Activated T-helper 1 cell treated with anti-CD3 and anti-CD28 coated beads, Interleukin-2, amount 50 U/mL, for 16 hours (primary cell): ENCODE measurements at regions not wholly inside any gene's neighbourhood (a gene's known extent, or its start where the extent isn't known, plus 50 kb on each side); places are given as distances from the start of the nearest gene placed in this dataset.
"Not testable (repeated sequence)": the region's sequence is repeated elsewhere in the genome, so short reads cannot be mapped to it uniquely, and the experiment has no call there.

ENCODE experiments used
- DNase-seq, 2 donors: peaks; one replicate each; pipeline ENCODE4 v3.0.0-alpha.2; 2020; ENCODE audit warnings: low read depth in 1 of 2, low spot score in 1 of 2

DNA sequence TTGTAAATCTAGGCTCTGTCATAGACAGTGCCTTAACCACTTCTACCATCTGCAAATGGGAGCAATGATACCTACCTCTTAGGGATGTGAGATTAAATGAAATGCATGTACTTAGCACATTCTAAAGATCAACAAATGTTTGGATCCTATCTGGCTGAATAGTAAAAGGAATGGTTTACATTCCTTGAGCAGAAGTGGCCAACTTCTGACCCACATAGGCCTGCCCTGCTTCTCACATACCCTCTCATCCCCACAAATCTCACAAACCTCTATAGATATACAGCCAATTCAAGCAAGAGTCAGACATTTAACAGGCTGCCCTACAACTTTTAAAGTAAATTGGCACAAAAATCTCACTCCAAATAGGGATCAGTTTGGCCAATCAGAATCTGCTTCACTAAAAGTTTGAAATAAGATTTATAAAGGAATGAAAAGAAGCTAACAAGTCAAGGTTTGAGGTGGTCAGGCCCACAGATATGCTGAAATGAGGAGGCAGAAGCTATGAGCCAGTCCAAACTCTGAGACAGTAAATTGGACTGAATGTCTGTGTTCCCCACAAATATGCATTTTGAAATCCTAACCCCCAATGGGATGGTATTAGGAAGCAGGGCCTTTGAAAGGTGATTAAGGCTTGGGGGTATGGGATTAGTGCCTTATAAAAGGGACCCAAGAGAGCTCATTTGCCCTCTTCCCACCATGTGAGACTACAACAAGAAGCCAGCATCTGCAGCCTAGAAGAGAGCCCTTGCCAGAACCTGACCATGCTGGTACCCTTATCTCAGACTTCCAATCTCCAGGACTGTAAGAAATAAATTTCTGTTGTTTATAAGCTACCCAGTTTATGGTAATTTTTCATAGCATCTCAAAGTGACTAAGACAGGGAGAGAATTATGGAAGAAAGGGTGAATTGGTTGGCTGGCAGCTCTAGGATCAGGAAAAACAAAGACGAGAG is 227.8 kb upstream of the RBMS1 start:
- DNase-seq = no peak

DNA sequence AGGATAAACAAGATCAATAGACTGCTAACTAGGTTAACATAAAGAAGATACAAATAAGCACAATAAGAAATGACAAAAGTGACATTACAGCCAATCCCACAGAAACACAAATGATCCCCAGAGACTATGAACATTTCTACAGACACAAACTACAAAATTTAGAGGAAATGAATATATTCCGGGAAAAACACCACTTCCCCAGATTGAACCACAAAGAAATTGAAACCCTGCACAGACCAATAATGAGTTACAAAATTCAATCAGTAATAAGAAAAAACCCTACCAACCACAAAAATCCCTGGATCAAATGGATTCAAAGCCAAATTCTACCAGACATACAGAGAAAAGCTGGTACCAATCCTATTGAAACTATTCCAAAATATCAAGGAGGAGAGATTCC is 232.4 kb upstream of the RBMS1 start:
- no peak for DNase-seq

DNA sequence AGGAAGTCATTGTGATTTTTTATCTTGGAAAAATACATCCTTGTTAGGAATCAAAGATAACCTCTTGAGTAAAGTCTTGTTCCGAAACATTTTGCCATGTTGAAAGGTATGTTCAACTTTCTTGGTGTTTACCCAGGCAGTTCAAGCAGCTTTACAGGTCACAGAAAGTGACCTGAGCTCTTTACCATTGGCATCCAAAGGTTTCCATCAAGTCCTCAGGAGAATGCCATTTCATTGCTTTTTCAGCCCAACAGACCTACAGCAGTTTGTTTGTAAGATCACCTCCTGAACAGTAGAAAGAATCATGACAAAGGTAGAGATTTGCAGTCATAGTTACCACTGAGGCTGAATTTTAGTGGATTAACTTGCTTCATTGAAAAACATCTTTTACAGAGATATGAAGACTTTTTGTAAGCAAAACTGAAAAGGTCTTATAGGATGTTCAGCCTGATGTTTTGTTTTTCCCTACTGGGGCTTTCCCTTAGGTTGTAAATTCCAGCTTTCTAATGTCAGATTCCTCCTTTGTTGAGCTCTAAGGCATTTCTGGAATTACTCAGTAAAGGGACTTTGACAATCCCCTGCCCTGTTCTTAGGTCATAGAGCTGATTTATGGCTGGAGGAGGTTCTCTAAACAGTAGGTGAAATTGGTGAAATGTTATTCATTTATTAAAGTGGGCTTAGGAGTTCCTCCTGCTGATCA is 236.8 kb upstream of the RBMS1 start:
- DNase-seq = no peak

DNA sequence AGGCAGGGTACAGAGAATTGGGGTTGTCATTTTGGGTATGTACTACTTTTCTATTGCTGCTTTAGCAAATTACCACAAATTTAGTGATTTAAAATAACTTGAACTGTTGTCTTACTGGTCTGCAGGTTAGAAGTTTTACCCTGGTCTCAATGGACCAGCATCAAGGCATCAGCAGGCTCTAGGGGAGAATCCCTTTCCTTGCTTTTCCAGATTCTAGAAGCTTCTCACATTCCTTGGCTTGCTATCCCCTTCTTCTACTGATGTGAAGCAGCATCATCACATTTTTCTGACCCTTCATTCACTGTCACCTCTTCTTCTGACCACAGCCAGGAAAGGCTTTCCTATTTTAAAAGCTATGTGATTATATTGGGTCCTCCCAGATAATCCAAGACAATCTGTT is 237.8 kb upstream of the RBMS1 start:
- DNase-seq = no peak

DNA sequence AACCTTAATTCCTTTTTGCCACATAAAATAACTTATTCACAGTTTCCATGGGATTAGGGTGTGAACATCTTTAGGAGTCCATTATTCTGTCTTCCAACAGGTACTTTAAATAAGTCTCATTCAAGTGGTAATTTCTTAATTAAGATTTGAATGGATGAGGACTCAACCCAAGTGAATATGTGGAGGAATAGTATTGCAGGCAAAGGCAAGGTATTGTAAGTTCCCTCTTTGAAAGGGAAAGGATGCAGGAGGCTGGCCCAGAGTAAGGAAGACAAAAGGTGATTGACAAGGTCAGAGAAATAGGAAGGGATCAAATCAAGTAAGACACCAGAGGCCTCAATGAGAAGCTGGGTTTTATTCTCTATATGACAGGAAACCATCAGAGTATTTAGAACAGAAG is 238.2 kb upstream of the RBMS1 start:
- DNase-seq = no peak

DNA sequence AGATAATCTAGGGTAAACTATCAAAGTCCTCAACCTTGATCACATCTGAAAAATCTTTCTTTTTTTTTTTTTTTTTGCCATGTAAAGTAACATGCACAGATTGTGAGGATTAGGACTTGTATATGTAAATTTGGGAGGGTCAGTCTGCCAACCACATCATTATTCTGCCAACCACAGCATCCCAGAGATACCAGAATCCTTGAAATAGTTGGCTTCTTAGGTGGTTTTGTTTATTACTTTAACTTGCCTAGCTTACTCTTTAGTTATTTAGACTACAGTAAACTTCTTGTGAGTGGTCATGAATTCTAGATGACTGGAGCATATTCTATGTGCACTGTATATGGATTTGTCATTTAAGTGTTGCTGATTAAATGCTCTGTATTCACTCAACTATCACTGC is 242.1 kb upstream of the RBMS1 start:
- no peak for DNase-seq

DNA sequence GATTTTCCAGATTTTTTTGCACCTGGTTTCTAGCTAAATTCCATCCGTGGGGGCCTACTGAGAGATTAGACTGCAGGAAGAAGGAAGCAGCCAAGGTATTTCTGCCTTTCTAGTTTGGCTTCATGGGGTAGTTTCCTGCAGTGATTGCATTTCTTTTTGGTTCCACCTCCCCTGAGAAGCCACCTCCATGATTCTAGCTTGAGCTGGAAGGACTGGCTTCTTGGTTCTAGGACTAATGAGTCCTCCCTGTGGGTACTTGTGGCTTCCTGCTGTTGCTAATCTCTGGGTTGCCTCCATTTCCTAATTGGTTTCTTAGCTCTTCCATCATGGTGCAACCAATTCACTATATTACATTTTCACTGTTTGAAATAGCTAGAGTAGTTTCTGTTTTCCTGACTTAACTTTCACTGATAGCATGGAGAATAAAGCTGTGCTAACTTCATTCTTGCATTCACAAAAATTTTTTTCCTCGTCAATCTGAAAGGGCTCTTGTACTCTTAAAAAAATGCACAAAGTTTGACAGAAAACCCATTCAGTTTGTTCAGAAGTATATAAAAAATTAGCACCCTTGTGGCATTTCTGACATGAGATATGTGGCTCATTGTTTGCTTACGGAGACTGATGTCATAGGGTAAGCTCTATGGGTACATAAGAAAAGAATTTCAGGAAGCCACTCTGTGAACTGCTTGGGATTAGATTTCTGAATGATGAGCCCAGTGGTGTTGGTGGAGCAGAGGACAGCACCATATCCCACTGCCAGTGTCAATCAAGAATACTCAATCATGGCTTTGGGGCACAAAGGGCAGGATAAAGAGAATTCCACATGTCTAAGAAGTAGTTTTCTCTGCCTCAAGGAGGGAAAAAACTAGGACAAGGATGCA is 242.8 kb upstream of the RBMS1 start:
- no peak for DNase-seq

DNA sequence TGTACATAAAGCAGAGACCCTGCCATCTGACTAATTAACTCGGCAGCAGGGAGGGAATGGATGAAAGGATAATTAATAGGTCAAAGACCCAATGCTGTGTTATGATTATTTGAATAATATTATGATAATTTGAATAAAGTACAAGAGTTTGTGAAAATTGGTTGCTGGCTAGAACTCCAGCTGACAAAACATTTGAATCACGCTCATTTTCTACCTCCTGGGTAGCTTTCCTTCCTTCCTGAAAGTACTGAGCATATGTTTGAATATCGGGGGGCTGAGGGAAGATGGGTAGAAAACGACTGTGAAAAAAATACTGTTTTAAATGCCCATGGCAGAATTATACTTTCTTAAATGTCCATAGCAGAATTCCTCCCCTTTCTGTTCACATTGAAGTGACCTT is 243.6 kb upstream of the RBMS1 start:
- no peak for DNase-seq

DNA sequence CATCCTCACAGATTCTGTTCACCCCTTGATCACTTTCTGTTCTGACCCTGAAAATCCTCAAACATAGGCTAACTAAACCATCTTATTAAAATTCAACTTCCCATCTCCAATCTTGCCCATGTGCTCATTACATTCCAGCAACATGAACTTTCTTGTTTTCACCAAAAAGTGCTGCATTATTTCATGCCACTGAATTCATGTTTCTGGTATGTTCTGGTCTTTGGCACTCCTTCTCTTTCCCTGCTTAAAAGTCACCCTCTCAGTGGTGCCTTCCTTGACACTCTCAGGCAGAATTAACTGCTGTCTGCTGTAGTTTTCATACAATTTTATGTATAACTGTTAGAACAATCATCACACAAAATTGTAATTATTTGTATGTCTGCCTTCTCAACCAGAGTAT is 247.7 kb upstream of the RBMS1 start:
- DNase-seq = no peak

DNA sequence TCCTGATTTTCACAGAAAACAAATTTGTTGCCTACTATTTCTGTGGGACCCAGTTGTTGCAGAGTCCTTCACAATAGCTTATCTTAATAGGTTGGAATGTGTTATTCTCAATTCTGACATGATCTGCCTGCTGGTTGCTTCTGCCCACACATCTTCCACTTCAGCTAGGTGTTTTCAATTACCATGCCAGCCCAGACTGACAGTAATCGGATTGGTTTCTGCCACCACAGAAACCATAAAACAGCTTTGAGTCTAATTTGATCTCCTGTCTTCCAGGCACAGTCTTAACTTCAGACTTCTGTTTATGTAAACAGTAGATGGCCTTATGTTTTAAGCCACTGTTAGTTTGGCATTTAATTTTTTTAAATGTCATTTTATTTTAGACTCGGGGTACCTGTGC is 248.2 kb upstream of the RBMS1 start:
- no peak for DNase-seq

DNA sequence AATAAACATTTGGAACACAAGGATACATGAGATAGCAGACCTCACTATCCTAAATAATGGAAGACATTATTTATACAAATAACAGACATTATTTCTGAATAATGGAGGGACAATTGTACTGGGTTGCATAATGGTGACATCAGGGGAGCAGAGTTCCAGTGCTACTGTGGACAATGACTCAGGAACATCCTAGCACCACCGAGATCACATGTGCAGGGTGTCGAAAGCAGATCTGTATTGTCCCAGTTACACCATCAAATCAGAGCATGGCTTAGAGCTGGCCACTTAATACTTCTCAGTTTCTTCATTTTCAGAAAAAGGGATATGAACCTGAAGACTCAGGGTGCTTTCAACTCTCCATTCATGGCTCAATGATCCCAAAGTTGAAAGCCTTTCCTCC is 249.1 kb upstream of the RBMS1 start:
- DNase-seq = no peak

DNA sequence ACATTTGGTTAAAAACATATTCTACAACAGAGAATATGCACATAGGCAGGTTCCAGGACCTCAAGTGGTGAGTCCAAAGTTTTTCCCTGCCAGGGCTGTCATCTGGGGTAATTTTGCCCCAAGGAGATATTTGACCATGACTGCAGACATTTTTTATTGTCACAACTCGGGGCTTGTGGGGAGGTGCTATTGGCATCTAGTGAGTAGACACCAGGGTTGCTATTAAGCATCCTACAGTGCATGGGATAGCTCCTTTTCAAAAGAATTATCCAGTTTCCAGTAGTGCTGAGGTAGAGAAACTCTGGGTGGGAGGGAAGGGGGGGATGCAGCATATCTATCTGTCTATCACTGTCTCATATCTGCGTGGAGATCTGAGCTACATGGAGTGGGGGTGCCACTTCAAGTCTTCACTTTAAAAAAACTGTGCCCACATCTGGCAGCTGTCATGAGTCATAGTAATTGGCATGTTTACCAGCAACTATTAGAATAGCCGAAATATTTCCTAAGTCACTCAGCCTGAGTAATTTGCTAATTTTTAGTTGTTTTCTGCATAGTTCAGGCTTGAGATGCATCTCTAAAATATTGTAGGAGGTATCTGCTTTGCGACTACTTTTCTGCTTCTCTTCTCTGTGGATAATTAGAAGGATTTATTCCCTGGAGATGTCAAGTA is 254.0 kb upstream of the RBMS1 start:
- DNase-seq = no peak

DNA sequence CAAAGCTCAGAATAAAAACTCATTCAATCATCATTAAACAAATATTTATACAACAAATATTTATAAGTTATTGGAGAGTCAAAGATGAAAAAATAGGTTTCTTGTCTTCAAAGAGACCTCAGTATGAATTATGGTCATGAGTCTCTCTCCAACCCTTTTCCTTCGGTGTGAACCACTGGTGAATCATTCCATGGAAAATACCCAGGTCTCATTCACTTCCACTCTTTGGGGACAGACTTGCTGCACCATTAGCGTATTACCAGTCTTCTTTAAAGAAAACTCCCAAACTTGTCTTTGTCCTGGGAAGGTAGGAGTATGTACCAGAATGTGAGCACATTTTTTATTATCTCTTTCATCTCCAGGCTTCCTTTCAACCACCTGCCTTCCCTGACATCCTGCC is 257.4 kb upstream of the RBMS1 start:
- no peak for DNase-seq

DNA sequence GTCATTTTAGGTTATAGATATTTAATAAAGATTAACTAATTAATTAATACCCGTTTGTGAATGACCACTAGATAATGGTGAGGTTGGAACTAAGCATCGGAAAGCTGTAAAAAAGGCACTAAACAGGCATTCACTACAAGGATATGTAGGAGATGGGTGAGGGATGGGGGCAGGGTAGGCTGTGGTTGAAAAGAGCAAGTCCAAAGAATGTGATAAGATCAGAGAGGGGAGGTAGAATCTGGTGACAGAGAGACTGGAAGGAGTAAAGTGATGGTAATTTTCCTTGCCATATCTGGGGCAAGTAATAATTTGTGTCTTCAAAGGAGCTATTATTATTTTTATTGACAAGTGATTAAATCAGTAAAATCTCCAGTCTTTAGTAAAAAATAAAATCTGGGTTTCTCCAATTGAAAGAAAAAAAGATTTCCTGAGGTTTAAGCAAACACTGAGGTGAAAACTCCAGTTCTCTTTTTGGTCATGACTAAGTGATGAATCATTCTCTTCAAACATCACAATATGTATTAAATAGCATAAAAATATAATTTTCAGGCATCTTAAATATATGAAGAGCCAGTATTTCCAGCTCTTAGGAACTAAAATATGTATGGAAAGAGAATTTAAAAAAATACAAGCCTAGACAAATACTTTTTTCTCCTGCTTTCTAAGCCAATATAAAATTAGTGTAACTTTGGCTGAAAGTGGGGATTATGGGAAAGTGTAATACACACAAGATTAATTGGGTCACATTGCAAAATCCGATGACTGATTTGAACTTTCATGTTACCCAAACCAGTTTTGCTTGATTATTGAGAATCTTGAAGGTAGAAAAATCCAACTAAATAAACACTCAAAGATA is 259.1 kb upstream of the RBMS1 start:
- no peak for DNase-seq

DNA sequence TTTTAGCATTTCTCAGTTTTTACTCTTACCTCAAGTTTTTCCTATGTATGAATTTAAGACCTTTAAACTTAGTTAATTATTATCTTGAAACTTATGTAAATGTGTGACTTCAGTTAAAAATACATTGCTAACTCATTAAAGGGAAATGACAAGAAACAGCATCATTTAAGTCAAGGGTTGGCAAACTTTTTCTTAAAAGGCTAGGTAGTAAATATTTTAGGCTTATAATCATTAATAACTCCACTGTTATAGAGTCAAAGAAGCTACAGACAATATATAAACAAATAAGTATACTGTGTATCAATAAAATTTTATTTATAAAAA is 259.7 kb upstream of the RBMS1 start:
- DNase-seq = no peak

DNA sequence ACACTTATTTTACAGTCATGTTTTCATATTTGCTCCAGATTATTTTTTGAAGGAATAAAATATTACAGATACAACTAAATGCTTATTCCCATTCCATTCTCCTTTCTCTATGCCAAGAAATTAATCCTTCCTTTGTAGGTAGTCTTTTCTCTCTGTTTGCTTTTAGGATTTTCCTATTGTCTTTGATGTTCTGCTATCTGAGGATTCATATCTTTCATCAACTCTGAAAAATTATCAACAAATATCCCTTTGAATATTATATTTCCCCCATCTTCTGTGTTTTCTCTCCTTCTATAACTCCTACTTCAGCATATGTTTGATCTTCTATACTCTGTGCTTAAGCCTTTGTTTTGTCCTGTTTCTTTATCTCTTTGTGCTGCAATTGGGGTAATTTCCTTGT is 260.4 kb upstream of the RBMS1 start:
- DNase-seq = no peak

DNA sequence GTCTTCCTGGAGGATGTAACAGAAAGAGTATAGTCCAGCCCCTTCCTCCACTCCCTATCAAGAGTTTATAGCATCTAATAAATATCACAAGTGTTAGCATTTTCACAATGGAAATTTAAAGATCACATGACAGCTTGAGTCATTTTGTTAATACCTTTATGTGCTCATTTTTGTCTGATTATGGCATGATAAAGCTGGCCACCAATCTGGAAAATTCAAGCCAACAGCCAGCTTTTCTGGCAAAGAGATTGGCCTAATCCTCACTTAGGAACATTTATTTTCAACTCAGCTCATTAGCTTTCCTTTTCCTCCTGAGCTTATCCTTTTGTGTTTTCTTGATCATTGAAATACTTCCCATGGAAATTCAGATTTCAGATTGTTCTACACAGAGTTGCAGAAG is 262.9 kb upstream of the RBMS1 start:
- no peak for DNase-seq

DNA sequence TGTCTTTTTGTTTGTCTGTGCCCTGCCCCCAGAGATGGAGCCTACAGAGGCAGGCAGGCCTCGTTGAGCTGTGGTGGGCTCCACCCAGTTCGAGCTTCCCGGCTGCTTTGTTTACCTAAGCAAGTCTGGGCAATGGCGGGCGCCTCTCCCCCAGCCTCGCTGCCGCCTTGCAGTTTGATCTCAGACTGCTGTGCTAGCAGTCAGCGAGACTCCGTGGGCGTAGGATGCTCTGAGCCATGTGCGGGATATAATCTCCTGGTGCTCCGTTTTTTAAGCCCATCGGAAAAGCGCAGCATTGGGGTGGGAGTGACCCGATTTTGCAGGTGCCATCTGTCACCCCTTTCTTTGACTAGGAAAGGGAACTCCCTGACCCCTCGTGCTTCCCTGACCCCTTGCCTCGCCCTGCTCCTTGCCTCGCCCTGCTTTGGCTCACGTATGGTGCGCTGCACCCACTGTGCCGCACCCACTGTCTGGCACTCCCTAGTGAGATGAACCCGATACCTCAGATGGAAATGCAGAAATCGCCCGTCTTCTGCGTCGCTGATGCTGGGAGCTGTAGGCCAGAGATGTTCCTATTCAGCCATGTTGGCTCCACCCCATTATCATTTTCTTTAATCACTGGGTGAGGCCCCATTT is 269.0 kb upstream of the RBMS1 start:
- not testable (repeated sequence) for DNase-seq

DNA sequence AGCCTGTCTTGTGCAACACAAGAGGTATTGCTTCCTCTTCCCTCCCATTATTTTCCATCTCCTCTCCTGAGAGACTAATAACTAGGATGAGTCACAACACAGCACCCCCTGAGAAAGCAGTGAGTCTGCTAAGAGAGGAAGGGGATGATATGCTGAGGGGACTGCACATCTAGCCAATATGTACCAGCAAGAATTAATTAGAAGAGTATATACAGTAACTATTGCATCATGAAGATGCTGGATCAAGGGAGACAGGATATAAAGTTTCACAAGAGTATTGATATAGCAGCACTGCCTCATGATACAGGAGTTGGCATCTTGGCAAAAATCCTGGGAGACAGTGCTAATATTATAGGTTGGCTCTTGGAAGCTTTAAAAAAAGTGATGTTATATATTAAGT is 289.9 kb upstream of the RBMS1 start:
- DNase-seq = no peak

DNA sequence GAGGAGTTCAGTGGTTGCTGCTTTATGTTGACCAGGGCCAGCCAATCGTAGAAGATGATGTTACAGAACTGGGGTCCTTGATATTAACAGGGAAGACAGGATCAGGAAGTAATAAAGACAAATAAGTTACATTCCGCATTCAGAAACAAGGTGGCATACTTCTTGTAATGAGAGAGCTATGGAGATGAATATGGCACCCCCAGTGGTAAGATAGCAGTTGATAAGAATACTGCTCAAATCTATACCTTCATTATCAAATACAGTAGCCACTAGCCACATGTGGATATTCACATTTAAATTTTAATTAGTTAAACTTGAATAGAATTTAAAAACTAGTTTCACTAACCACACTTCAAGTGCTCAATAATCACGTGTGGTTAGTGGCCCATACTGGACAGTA is 290.4 kb upstream of the RBMS1 start:
- no peak for DNase-seq
